ENCODE measurements at regions not wholly inside any gene's neighbourhood (a gene's known extent, or its start where the extent isn't known, plus 50 kb on each side); places are given as distances from the start of the nearest gene placed in this dataset.

DNA sequence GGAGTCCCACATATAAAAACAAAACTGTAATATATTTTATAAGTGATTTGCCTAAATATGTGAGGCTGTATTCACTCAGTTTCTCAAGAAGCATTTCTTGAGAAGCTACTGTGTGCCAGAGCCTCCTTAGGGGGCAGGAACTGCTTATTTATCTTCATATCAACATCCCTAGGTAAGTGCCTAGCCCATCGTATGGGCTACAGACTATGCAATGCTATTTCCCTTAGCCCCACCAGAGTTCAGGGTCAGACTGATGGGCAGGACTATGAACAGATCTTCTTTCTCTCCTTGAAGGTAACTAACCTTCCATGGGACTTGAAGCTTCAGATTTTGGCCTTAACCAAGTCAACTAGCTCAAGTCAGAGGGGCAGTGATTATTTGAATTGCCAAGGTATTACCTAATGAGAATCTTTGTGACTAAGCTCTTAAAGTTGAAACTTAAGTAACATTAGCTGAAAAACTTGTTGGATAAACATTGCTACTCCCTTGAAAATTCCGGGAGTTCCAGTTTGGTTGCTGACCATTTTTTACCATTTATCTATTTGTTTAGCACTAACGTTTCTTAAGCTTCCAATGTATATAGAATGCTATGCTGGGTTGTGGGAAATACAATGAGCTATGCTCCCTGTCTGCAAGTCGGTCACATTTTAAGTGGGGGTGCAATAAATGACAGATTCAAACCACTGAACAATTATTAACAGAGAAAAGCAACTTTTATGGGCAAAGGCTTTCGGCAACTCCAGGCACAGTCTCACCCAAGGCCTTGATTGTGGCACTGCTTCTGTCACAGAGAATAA, 85.2 kb downstream of the GPR88 start:
- Histone ChIP-seq H3K4me1 (peaks cover 11% of the 10 kb centered on the region), H3K9me3 (no peaks in the 10 kb centered on the region), H3K4me3 (no peak overlapping the region), H3K36me3 (no peaks in the 10 kb centered on the region), H3K27me3 (no peaks in the 10 kb centered on the region), H3K27ac (no peak overlapping the region)
- DNase-seq (no peak), ATAC-seq (no peak)
- intact Hi-C loops (cut with DNase I) = no loop called here
- TF ChIP-seq, protein P1, sequence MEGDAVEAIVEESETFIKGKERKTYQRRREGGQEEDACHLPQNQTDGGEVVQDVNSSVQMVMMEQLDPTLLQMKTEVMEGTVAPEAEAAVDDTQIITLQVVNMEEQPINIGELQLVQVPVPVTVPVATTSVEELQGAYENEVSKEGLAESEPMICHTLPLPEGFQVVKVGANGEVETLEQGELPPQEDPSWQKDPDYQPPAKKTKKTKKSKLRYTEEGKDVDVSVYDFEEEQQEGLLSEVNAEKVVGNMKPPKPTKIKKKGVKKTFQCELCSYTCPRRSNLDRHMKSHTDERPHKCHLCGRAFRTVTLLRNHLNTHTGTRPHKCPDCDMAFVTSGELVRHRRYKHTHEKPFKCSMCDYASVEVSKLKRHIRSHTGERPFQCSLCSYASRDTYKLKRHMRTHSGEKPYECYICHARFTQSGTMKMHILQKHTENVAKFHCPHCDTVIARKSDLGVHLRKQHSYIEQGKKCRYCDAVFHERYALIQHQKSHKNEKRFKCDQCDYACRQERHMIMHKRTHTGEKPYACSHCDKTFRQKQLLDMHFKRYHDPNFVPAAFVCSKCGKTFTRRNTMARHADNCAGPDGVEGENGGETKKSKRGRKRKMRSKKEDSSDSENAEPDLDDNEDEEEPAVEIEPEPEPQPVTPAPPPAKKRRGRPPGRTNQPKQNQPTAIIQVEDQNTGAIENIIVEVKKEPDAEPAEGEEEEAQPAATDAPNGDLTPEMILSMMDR (IDR thresholded peaks at IDR 0.05) = no peak

DNA sequence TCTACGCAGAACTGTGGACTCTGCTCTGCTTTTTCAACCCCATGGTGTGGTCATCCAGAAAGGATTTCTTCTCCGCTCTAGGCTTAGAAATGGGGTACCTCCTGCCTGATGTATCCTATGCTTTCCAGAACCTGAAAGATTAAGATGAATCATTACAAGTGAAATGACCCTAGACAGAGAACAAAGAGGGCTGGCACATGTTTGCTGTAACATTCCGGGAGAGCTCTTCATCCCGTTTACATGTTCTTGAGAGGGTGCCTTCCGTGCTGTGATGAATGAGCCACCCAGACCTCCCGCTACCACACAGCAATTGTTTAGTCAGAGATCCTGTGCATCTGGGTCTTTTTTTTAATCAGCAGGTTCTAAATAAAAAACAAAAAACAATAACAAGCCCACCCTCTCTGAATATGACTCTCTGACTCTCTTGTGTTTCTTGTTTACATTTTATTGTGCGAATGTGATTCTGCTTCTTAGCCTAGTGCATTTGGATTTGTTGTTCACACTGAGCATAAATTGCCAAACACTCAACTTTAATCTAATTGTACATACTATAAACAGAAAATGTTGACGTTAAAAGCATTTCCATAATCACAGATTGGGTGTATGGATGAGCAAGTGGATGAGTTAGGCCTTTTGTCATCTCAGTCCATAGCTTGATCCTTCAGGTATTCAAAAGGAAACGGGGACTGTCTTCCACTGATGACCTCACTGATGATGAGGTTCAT, 87.1 kb downstream of the GPR88 start:
- Histone ChIP-seq H3K9me3 (no peaks in the 10 kb centered on the region), H3K4me1 (peaks cover 11% of the 10 kb centered on the region), H3K36me3 (no peaks in the 10 kb centered on the region), H3K27ac (no peak overlapping the region), H3K27me3 (no peaks in the 10 kb centered on the region), H3K4me3 (no peak overlapping the region)
- intact Hi-C loops (cut with DNase I) = no loop called here
- no peak for ATAC-seq
- DNase-seq = no peak
- TF ChIP-seq, protein P1 (IDR thresholded peaks at IDR 0.05) = no peak

DNA sequence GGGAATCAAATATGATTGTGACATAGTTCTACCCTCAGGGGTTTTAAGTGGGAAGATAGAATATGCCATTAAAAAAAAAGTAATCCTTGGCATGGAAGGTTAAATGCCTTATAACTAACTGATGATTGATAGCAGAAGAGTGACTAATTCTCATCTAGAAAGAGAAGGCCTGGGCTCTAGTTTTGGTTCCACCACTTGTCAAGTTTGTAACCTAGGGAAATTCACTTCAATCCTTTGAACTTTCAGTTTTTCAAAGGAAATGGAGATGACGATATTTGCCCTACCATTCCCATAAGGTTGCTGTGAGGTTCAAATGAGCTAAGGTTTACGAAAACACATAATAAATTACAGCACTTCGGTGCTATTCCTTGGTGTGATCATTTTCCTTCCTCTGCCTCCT, 88.5 kb downstream of the GPR88 start:
- H3K4me1 ChIP-seq = peaks cover 11% of the 10 kb centered on the region
- H3K4me3 ChIP-seq = no peak overlapping the region
- no peaks in the 10 kb centered on the region for H3K9me3 ChIP-seq
- DNase-seq (no peak), ATAC-seq (no peak)
- intact Hi-C loops (cut with DNase I) = no loop called here
- no peaks in the 10 kb centered on the region for H3K36me3 ChIP-seq
- H3K27ac ChIP-seq = no peak overlapping the region
- no peaks in the 10 kb centered on the region for H3K27me3 ChIP-seq
- TF ChIP-seq, protein P1 (IDR thresholded peaks at IDR 0.05) = no peak

DNA sequence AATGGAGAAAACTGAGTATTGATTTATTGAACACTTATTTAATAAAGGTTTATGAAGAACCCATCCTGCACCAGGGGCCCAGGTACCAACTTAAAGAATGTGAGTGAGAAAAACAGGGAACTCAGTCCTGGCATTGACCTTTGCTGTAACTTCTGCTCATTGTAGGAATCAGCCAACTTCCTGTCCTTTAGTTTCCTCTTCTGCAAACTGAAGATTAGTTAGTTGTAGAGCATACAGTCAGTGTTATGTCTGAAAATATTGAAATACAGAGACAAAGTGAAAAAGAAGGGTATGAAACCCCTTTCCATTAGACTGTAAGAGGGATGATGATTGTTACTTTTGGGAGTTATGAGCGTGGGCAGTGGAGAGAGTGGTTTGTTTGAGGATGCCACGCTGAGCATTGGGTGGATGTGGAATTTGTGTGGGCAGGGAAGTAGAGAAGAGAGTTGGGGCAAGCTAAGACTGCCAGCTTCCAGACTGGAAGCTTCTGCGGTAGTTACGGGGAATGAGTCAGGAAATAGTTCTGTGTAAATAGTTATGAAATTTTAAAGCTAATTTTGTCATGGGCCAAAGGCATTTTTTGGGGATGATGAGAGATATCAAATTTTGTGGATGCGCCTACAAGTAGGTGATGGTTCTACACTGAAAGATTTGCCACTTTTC, 89.2 kb downstream of the GPR88 start:
- Histone ChIP-seq H3K27me3 (no peaks in the 10 kb centered on the region), H3K27ac (peak overlapping the region; percentile 2), H3K36me3 (no peaks in the 10 kb centered on the region), H3K9me3 (no peaks in the 10 kb centered on the region), H3K4me3 (no peak overlapping the region), H3K4me1 (peaks cover 11% of the 10 kb centered on the region)
- TF ChIP-seq, protein P1 (IDR thresholded peaks at IDR 0.05) = no peak
- ATAC-seq = peak; percentile 63
- intact Hi-C loops (cut with DNase I) = no loop called here
- no peak for DNase-seq

DNA sequence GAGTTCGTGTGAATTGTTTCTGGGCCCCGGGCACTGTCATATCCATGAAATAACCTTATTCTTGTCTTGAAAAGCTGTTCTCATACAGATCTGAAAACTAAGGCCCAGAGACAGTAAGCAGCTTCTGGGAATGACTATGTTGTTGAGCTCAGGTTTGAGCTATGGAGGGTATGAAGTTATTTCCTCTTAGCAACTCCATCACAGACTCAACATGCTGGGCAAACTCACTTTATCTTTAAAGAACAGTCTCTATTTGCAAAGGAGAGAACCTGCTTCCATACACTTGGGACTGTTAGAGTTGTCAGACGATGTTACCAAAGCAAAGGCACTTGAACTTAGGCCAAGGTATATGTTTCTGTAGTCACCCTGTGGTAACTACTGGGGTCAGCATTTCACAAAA, 90.0 kb downstream of the GPR88 start:
- Histone ChIP-seq H3K4me1 (peaks cover 11% of the 10 kb centered on the region), H3K27me3 (no peaks in the 10 kb centered on the region), H3K4me3 (no peak overlapping the region), H3K27ac (peak overlapping the region; percentile 13), H3K9me3 (no peaks in the 10 kb centered on the region), H3K36me3 (no peaks in the 10 kb centered on the region)
- TF ChIP-seq, protein P1 (IDR thresholded peaks at IDR 0.05) = no peak
- DNase-seq = no peak
- no peak for ATAC-seq
- intact Hi-C loops (cut with DNase I) = no loop called here
